ENCODE measurements at regions not wholly inside any gene's neighbourhood (a gene's known extent, or its start where the extent isn't known, plus 50 kb on each side); places are given as distances from the start of the nearest gene placed in this dataset.

GRCh38 chr4:125191232-125191631 lies 123.5 kb upstream of the FAT4 start:
- Histone ChIP-seq H3K4me3 (no peak overlapping the region), H3K9me3 (replicated peaks; ENCODE audit: control insufficient read depth, insufficient read depth, low read depth, low read length) (no peaks in the 10 kb centered on the region; the same call in 1 of the 2 replicates), H3K36me3 (ENCODE audit: control insufficient read depth, insufficient read depth, low read length) (no peaks in the 10 kb centered on the region), H4K20me1 (replicated peaks; ENCODE audit: control insufficient read depth, insufficient read depth, low read length) (no peaks in the 10 kb centered on the region), H3K9ac (ENCODE audit: insufficient read depth in 1 of 2, low read depth in 2 of 2, low read length in 2 of 2) (no peak overlapping the region), H3K27me3 (ENCODE audit: control insufficient read depth in 2 of 2, insufficient read depth in 2 of 2, low read length in 2 of 2) (no peaks in the 10 kb centered on the region), H2AFZ (ENCODE audit: low read depth, low read length) (no peak overlapping the region), H3K4me1 (replicated peaks in 1 of 2; ENCODE audit: control insufficient read depth in 2 of 2, insufficient read depth in 2 of 2, low read length in 2 of 2) (no peaks in the 10 kb centered on the region), H3K9me1 (ENCODE audit: control insufficient read depth, insufficient read depth, low read length) (no peaks in the 10 kb centered on the region), H3K27ac (ENCODE audit: extremely low read depth, low read depth, low read length) (no peak overlapping the region), H3K4me2 (ENCODE audit: insufficient read depth, low read length) (no peak overlapping the region), H3K79me2 (ENCODE audit: control insufficient read depth, insufficient read depth, low read length) (no peaks in the 10 kb centered on the region)
- intact Hi-C loops (cut with micrococcal nuclease) = no loop called here
- ATAC-seq (no peak), FAIRE-seq (no peak), DNase-seq (ENCODE audit: extremely low read depth in 1 of 4, low spot score in 3 of 4) (no peak)
- ChIA-PET CTCF (ENCODE audit: low intra/inter-chr PET ratio) (no interaction called here), POLR2A (no interaction called here)
- in situ Hi-C loops (cut with MboI) = no loop called here
- no peak for TF ChIP-seq SIX5 (IDR thresholded peaks at IDR 0.05; ENCODE audit: borderline replicate concordance in 1 of 2, insufficient read depth in 1 of 2, low read depth in 1 of 2, low read length in 2 of 2)
- no peak for TF ChIP-seq ZNF740 (CRISPR knock-in tag; IDR thresholded peaks at IDR 0.05)
- TF ChIP-seq ZNF740 (tag; IDR thresholded peaks at IDR 0.05) = no peak
- TF ChIP-seq HMGN3 (IDR thresholded peaks at IDR 0.05; ENCODE audit: borderline replicate concordance, extremely low read depth, insufficient read length, low read depth, low read length) = no peak
- no peak for TF ChIP-seq MBD1 (CRISPR knock-in tag; IDR thresholded peaks at IDR 0.05)
- no peak for TF ChIP-seq TEAD2 (tag; IDR thresholded peaks at IDR 0.05)
- no peak for TF ChIP-seq HCFC1 (IDR thresholded peaks at IDR 0.05; ENCODE audit: low read depth, low read length)
- TF ChIP-seq DMBX1 (CRISPR knock-in tag; IDR thresholded peaks at IDR 0.05; ENCODE audit: borderline replicate concordance) = no peak
- TF ChIP-seq, protein P1, sequence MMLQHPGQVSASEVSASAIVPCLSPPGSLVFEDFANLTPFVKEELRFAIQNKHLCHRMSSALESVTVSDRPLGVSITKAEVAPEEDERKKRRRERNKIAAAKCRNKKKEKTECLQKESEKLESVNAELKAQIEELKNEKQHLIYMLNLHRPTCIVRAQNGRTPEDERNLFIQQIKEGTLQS (IDR thresholded peaks at IDR 0.05) = no peak
- TF ChIP-seq, protein P1 (CRISPR knock-in tag; conservative IDR thresholded peaks at IDR 0.05) = no peak
- no peak for TF ChIP-seq KLF16 (IDR thresholded peaks at IDR 0.05)
- TF ChIP-seq SRSF3 (IDR thresholded peaks at IDR 0.05; ENCODE audit: insufficient read depth, low read length) = no peak
- TF ChIP-seq MCM7 (IDR thresholded peaks at IDR 0.05) = no peak
- no peak for TF ChIP-seq ZNF766 (CRISPR knock-in tag; conservative IDR thresholded peaks at IDR 0.05)
- TF ChIP-seq ZNF764 (CRISPR knock-in tag; IDR thresholded peaks at IDR 0.05; ENCODE audit: low read depth) = no peak
- WGBS (ENCODE audit: insufficient coverage, low coverage, missing lambda C conversion rate) = 0% methylated on average over 3 of the region's 3 CpGs
- BruUV-seq (replicated peaks) = no TSS peak
